Natural killer cell (primary cell): ENCODE measurements at regions not wholly inside any gene's neighbourhood (a gene's known extent, or its start where the extent isn't known, plus 50 kb on each side); places are given as distances from the start of the nearest gene placed in this dataset.

Source experiments
- ATAC-seq, 3 donors: fragments of 150-1000 bp in 2 of 3; fragments of 200-7000 bp in 1 of 3; cut with Tn5 transposase; 1 replicate in 1 of 3; 2 replicates in 2 of 3; pipeline ENCODE4 v1.10.0; 2021; ENCODE audit warnings: mild to moderate bottlenecking in 2 of 3, moderate library complexity in 2 of 3
- DNase-seq, 2 donors: peaks; one replicate each; pipeline versions ENCODE4 v3.0.0 to v3.0.0-alpha.2; 2013 to 2021; ENCODE audit warnings: mixed read lengths in 1 of 2
- H3K27ac ChIP-seq: one replicate; pipeline ENCODE4 v1.5.1; 2013; ENCODE audit warnings: mild to moderate bottlenecking, low read length
- H3K27me3 ChIP-seq: one replicate; pipeline ENCODE4 v1.6.1; 2013; ENCODE audit warnings: low read length; ENCODE audit not compliant: control insufficient read depth, insufficient read depth
- H3K36me3 ChIP-seq: one replicate; pipeline ENCODE4 v1.6.1; 2013; ENCODE audit warnings: low read length; ENCODE audit not compliant: control insufficient read depth, insufficient read depth
- H3K4me1 ChIP-seq: one replicate; pipeline ENCODE4 v1.6.1; 2013; ENCODE audit warnings: low read length; ENCODE audit not compliant: control insufficient read depth, insufficient read depth
- H3K4me3 ChIP-seq: one replicate; pipeline ENCODE4 v1.5.1; 2013; ENCODE audit warnings: low read length
- H3K9me3 ChIP-seq: one replicate; pipeline ENCODE4 v1.6.1; 2013; ENCODE audit warnings: low read length; ENCODE audit not compliant: control insufficient read depth, insufficient read depth
- H3K27ac Mint-ChIP-seq, 2 donors: one replicate each; pipeline ENCODE4 v1.8.0; 2022; ENCODE audit warnings: mild to moderate bottlenecking in 2 of 2, mixed read lengths in 2 of 2, moderate library complexity in 1 of 2
- H3K27me3 Mint-ChIP-seq, 2 donors: one replicate each; pipeline ENCODE4 v1.8.0; 2022; ENCODE audit warnings: low read depth in 2 of 2, mixed read lengths in 2 of 2
- H3K36me3 Mint-ChIP-seq: one replicate; pipeline ENCODE4 v1.8.0; 2022; ENCODE audit warnings: mixed read lengths
- H3K4me1 Mint-ChIP-seq, 2 donors: one replicate each; pipeline ENCODE4 v1.8.0; 2022; ENCODE audit warnings: mixed read lengths in 2 of 2
- H3K4me3 Mint-ChIP-seq: one replicate; pipeline ENCODE4 v1.8.0; 2022; ENCODE audit warnings: mild to moderate bottlenecking, moderate library complexity, mixed read lengths
- H3K9me3 Mint-ChIP-seq, 2 donors: one replicate each; pipeline ENCODE4 v1.8.0; 2022; ENCODE audit warnings: mixed read lengths in 2 of 2
- WGBS: methylation state at CpG from one replicate; pipeline ENCODE4 v1.1.7; 2013; ENCODE audit warnings: missing lambda C conversion rate; ENCODE audit not compliant: insufficient coverage; 5-methylcytosine and 5-hydroxymethylcytosine counted together
- intact Hi-C: fragments of 100-400 bp; cut with micrococcal nuclease; formaldehyde crosslinking; loops from one replicate; pipeline ENCODE4 v1.14.2; 2022
- TF ChIP-seq, protein P1 (sequence below): fragments of 200-600 bp; IDR thresholded peaks from one replicate; pipeline ENCODE4 v1.8.0; 2022; ENCODE audit warnings: antibody characterized with exemption

DNA sequence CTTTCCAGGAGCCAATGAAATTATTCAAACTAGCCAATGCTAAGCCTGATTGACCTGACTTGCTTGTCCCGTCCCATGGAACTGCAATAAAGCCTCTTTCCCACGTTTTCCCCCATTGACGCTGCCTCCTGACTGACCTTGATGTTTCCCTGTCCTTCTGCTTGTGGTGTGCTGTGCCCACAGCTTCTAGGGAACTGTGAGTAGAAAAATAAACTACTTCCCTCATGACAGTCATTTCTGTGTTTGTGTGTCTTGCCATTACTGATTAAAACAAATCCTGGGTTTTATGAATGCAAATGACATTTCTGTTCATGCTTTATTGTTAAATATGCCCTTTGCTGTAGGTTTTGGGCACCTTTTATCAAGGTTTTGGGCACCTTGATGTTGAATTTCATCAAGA lies 91.3 kb upstream of the ABI1 start:
- no peaks in the 10 kb centered on the region for H3K36me3 ChIP-seq
- H3K27me3 Mint-ChIP-seq = peaks cover 6 to 8% of the 10 kb centered on the region in 2 donors
- no peak overlapping the region for H3K27ac Mint-ChIP-seq
- TF ChIP-seq, protein P1, sequence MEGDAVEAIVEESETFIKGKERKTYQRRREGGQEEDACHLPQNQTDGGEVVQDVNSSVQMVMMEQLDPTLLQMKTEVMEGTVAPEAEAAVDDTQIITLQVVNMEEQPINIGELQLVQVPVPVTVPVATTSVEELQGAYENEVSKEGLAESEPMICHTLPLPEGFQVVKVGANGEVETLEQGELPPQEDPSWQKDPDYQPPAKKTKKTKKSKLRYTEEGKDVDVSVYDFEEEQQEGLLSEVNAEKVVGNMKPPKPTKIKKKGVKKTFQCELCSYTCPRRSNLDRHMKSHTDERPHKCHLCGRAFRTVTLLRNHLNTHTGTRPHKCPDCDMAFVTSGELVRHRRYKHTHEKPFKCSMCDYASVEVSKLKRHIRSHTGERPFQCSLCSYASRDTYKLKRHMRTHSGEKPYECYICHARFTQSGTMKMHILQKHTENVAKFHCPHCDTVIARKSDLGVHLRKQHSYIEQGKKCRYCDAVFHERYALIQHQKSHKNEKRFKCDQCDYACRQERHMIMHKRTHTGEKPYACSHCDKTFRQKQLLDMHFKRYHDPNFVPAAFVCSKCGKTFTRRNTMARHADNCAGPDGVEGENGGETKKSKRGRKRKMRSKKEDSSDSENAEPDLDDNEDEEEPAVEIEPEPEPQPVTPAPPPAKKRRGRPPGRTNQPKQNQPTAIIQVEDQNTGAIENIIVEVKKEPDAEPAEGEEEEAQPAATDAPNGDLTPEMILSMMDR = no peak
- H3K9me3 Mint-ChIP-seq = peaks cover 2 to 3% of the 10 kb centered on the region in 2 donors
- H3K4me1 Mint-ChIP-seq = no peaks in the 10 kb centered on the region
- intact Hi-C loops = no loop called here
- H3K4me1 ChIP-seq = no peaks in the 10 kb centered on the region
- no peaks in the 10 kb centered on the region for H3K36me3 Mint-ChIP-seq
- H3K4me3 Mint-ChIP-seq = no peak overlapping the region
- ATAC-seq = peak in 1 of 3 donors; percentile 7
- no peak overlapping the region for H3K4me3 ChIP-seq
- H3K9me3 ChIP-seq = no peaks in the 10 kb centered on the region
- no peak for DNase-seq
- H3K27me3 ChIP-seq = no peaks in the 10 kb centered on the region
- 87% methylated on average over 3 of the region's 3 CpGs for WGBS
- H3K27ac ChIP-seq = no peak overlapping the region

DNA sequence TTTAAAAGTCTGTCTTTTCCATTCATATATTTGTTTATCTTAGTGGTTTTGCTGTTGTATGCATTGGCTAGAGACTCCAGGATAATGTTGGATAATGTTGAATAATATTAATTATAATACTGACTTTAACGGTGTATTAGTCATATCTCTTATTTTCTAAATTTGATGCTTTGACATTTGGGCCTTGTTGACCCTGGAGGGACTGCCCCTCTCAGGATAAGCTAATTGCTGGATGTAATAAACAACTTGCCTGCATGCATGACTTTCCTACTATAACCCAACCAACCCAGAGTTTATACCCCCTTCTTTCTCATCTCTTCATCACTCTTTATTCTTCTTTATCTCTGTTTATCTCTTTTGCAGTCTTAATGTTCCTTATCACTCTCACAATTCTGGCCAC lies 90.9 kb upstream of the ABI1 start:
- ATAC-seq = no peak
- TF ChIP-seq, protein P1 = no peak
- Mint-ChIP-seq H3K9me3 (peaks cover 2 to 3% of the 10 kb centered on the region in 2 donors), H3K27ac (no peak overlapping the region), H3K4me3 (no peak overlapping the region), H3K36me3 (no peaks in the 10 kb centered on the region), H3K27me3 (peaks cover 10 to 11% of the 10 kb centered on the region in 2 donors), H3K4me1 (no peaks in the 10 kb centered on the region)
- intact Hi-C loops = no loop called here
- Histone ChIP-seq H3K27me3 (no peaks in the 10 kb centered on the region), H3K36me3 (no peaks in the 10 kb centered on the region), H3K9me3 (no peaks in the 10 kb centered on the region), H3K27ac (no peak overlapping the region), H3K4me3 (no peak overlapping the region), H3K4me1 (no peaks in the 10 kb centered on the region)
- 86% methylated on average over 1 of the region's 1 CpG for WGBS
- DNase-seq = no peak

DNA sequence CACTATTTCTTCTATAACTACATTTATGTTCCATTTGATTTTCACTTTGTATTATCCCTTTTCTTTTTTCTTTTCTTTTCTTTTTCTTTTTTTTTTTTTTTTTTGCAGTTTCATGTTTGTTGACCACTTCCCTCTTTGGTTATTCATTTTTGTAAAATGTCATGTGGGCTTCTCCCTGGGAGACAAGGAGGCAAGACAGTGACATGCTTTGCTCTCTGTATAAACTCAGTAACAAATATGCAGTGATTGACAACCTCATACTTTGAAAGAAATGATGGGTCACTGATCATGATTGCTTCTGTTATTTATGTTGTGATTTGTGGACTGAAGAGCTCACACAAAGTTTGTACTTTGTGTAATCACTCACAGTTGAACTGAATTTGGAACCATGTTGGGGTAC lies 90.2 kb upstream of the ABI1 start:
- Histone ChIP-seq H3K4me3 (no peak overlapping the region), H3K9me3 (no peaks in the 10 kb centered on the region), H3K27me3 (peaks cover 4% of the 10 kb centered on the region), H3K36me3 (no peaks in the 10 kb centered on the region), H3K27ac (no peak overlapping the region), H3K4me1 (no peaks in the 10 kb centered on the region)
- Mint-ChIP-seq H3K27me3 (peaks cover 10 to 11% of the 10 kb centered on the region in 2 donors), H3K36me3 (no peaks in the 10 kb centered on the region), H3K9me3 (peaks cover 2 to 3% of the 10 kb centered on the region in 2 donors), H3K4me1 (no peaks in the 10 kb centered on the region), H3K27ac (no peak overlapping the region), H3K4me3 (no peak overlapping the region)
- TF ChIP-seq, protein P1 = no peak
- ATAC-seq (no peak), DNase-seq (no peak)
- intact Hi-C loops = no loop called here

DNA sequence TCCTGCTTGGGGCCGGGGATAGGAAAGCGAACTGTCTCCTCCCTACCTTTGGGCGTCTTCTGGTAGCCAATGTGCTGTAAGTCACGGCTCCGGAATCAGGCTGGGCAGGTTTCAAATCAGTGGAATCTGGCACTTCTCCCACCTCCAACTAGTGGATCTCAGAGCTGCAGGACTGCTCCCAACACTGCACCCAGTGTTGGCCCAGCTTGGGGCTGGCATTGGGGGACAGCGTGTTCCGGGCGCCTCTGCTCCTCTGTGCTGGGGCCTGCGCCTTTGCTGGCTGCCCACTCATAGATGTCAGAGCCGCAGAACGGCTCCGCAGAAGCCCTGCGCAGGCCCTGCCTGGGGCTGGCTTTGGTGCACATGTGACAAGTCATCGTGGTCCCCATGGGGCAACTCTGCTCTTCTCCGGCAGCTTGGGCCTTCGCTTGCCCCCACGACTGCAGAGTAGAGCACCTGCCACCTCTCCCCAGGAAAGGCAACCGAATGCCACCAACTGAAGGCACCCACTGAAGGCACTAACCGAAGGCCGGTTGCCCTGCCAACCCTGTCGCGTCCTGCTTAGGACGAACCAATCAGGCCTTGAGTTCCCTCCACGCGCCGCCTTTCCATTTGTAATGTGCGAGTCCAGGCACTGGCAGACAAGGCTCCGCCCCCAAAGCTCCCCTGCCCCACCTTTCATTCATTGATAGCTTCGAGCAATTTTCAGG lies 85.5 kb upstream of the ABI1 start:
- no peak overlapping the region for H3K4me3 ChIP-seq
- H3K27me3 ChIP-seq = peaks cover 4% of the 10 kb centered on the region
- intact Hi-C loops = no loop called here
- TF ChIP-seq, protein P1 = no peak
- WGBS = 79% methylated on average over 29 of the region's 29 CpGs
- DNase-seq = no peak
- H3K9me3 Mint-ChIP-seq = peaks cover 2 to 3% of the 10 kb centered on the region in 2 donors
- H3K27ac Mint-ChIP-seq = no peak overlapping the region
- no peaks in the 10 kb centered on the region for H3K9me3 ChIP-seq
- H3K4me3 Mint-ChIP-seq = no peak overlapping the region
- H3K4me1 Mint-ChIP-seq = no peaks in the 10 kb centered on the region
- no peaks in the 10 kb centered on the region for H3K36me3 ChIP-seq
- no peaks in the 10 kb centered on the region for H3K36me3 Mint-ChIP-seq
- ATAC-seq = no peak
- no peak overlapping the region for H3K27ac ChIP-seq
- peaks cover 11 to 13% of the 10 kb centered on the region in 2 donors for H3K27me3 Mint-ChIP-seq
- H3K4me1 ChIP-seq = no peaks in the 10 kb centered on the region
